Lower lobe of right lung (tissue), 2 donors: ENCODE measurements at regions not wholly inside any gene's neighbourhood (a gene's known extent, or its start where the extent isn't known, plus 50 kb on each side); places are given as distances from the start of the nearest gene placed in this dataset.
A peak's percentile ranks its signal among the peaks of the same experiment; 100 is the strongest.

ENCODE experiments used
- ATAC-seq, 2 donors: fragments of 200-7000 bp; cut with Tn5 transposase; one replicate each; pipeline ENCODE4 v1.9.1; 2020 to 2022; ENCODE audit warnings: mild to moderate bottlenecking in 2 of 2, moderate library complexity in 2 of 2
- DNase-seq: peaks from one replicate; pipeline ENCODE4 v3.0.0-alpha.2; 2020
- H3K27ac ChIP-seq: fragments of 200-600 bp; one replicate; pipeline ENCODE4 v1.8.0; 2022
- H3K27me3 ChIP-seq: fragments of 200-600 bp; one replicate; pipeline ENCODE4 v1.8.0; 2022; ENCODE audit warnings: low read depth
- H3K36me3 ChIP-seq: fragments of 200-600 bp; one replicate; pipeline ENCODE4 v1.8.0; 2022; ENCODE audit warnings: mild to moderate bottlenecking
- H3K4me1 ChIP-seq: fragments of 200-600 bp; one replicate; pipeline ENCODE4 v1.8.0; 2022
- H3K4me3 ChIP-seq: fragments of 200-600 bp; one replicate; pipeline ENCODE4 v1.8.0; 2022; ENCODE audit warnings: mild to moderate bottlenecking
- H3K9me3 ChIP-seq: fragments of 200-600 bp; one replicate; pipeline ENCODE4 v1.8.0; 2022
- CTCF ChIP-seq: fragments of 200-600 bp; IDR thresholded peaks from one replicate; pipeline ENCODE4 v1.8.0; 2022; ENCODE audit warnings: antibody characterized with exemption, mild to moderate bottlenecking
- intact Hi-C: fragments of 100-400 bp; cut with DNase I; formaldehyde crosslinking; loops from one replicate; pipeline ENCODE4 v1.11.0; 2022
- donor health status: DM: no; HTN: yes; CAD: no; lungs with severe emphysema.

GRCh38 chr2:18325118-18325517, 235.3 kb downstream of the RDH14 start:
- ATAC-seq = peak in 1 of 2 donors; percentile 46
- Histone ChIP-seq H3K27ac (no peak overlapping the region), H3K4me1 (no peaks in the 10 kb centered on the region), H3K4me3 (no peak overlapping the region), H3K36me3 (no peaks in the 10 kb centered on the region), H3K9me3 (no peaks in the 10 kb centered on the region), H3K27me3 (no peaks in the 10 kb centered on the region)
- DNase-seq = no peak
- TF ChIP-seq CTCF = no peak
- intact Hi-C loops = no loop called here

- Histone ChIP-seq H3K4me3 (no peak overlapping the region), H3K4me1 (no peaks in the 10 kb centered on the region), H3K27me3 (no peaks in the 10 kb centered on the region), H3K36me3 (no peaks in the 10 kb centered on the region), H3K27ac (no peak overlapping the region), H3K9me3 (no peaks in the 10 kb centered on the region)
- ATAC-seq (no peak), DNase-seq (no peak)
- intact Hi-C loops = no loop called here
- no peak for TF ChIP-seq CTCF
These were observed 240.5 kb downstream of the RDH14 start for GRCh38 chr2:18319987-18320386.

- Histone ChIP-seq H3K27ac (no peak overlapping the region), H3K9me3 (no peaks in the 10 kb centered on the region), H3K36me3 (no peaks in the 10 kb centered on the region), H3K4me3 (no peak overlapping the region), H3K27me3 (no peaks in the 10 kb centered on the region), H3K4me1 (no peaks in the 10 kb centered on the region)
- no peak for TF ChIP-seq CTCF
- intact Hi-C loops = no loop called here
- ATAC-seq (no peak), DNase-seq (no peak)
These were observed 243.4 kb downstream of the RDH14 start for GRCh38 chr2:18317017-18317416.

GRCh38 chr2:18312818-18313217, 247.6 kb downstream of the RDH14 start:
- H3K27ac ChIP-seq = no peak overlapping the region
- H3K36me3 ChIP-seq = no peaks in the 10 kb centered on the region
- no peaks in the 10 kb centered on the region for H3K9me3 ChIP-seq
- TF ChIP-seq CTCF = no peak
- intact Hi-C loops = no loop called here
- no peaks in the 10 kb centered on the region for H3K27me3 ChIP-seq
- no peak overlapping the region for H3K4me3 ChIP-seq
- no peak for ATAC-seq
- no peak for DNase-seq
- H3K4me1 ChIP-seq = no peaks in the 10 kb centered on the region

GRCh38 chr2:18311420-18312195, 248.8 kb downstream of the RDH14 start:
- peak; percentile 78 to 87 for ATAC-seq
- Histone ChIP-seq H3K27me3 (no peaks in the 10 kb centered on the region), H3K9me3 (no peaks in the 10 kb centered on the region), H3K4me3 (peak overlapping the region; percentile 25), H3K27ac (peak overlapping the region; percentile 49), H3K36me3 (no peaks in the 10 kb centered on the region), H3K4me1 (no peaks in the 10 kb centered on the region)
- no peak for TF ChIP-seq CTCF
- DNase-seq = no peak
- intact Hi-C loops = no loop called here
